ENCODE measurements at regions not wholly inside any gene's neighbourhood (a gene's known extent, or its start where the extent isn't known, plus 50 kb on each side); places are given as distances from the start of the nearest gene placed in this dataset.

DNA sequence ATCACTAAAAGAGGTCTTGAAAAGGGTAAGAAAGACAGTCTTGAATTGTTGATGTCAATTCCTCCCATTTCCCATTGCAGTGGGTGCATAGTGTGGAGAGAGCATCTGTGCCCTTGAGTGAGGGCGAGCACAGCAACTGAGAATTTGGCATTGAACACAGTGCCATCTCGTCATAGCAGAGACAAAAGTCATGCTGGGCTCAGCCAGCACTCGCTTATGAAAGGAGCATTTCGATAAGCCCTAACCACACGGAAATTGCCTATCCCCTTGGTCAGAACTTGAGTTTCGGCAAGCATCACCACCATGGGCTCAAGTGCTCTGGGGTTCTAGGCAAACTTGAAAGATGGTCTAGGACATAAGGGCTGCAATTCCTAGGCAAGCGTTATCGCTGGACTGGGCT lies 712.8 kb upstream of the CDH10 start:
- no peaks in the 10 kb centered on the region for H3K36me3 ChIP-seq (ENCODE audit: control insufficient read depth, insufficient read depth, low read length)

DNA sequence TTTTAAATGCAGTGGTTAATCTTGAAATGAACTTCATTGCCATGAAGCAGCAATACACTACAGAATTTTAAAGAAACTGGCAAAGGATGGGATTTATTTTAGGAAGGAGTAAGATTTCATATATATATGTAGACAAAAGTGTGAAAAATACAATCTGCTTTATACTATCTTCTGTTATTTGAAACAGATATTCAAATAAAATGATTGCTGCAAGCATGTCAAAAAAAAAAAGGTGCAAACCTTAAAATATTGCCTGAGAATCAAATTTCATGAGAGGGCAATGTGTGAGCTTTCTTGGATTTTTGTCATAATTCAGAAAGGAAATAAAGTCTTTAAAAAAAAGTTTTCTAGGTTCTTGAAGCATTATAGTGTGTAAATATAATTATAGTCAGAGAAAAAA lies 705.0 kb upstream of the CDH10 start:
- H3K4me1 Mint-ChIP-seq (ENCODE audit: low read depth, unreplicated experiment), result no peaks in the 10 kb centered on the region
- H3K27me3 ChIP-seq (replicated peaks; ENCODE audit: control insufficient read depth, insufficient read depth, low read length), result no peaks in the 10 kb centered on the region
- H3K4me3 Mint-ChIP-seq (ENCODE audit: unreplicated experiment), result no peak overlapping the region
- POLR2A ChIA-PET, result no interaction called here
- H3K4me3 ChIP-seq (ENCODE audit: low read depth, low read length), result no peak overlapping the region
- H3K27ac Mint-ChIP-seq (ENCODE audit: unreplicated experiment), result no peak overlapping the region
- CTCF ChIA-PET, result no interaction called here
- intact Hi-C loops (cut with micrococcal nuclease; ENCODE audit: unreplicated experiment), result no loop called here
- no peaks in the 10 kb centered on the region for H3K36me3 Mint-ChIP-seq (ENCODE audit: insufficient read depth, unreplicated experiment)
- no peaks in the 10 kb centered on the region for H3K27me3 Mint-ChIP-seq (ENCODE audit: insufficient read depth, unreplicated experiment)
- H3K36me3 ChIP-seq (ENCODE audit: control insufficient read depth, insufficient read depth, low read length), result no peaks in the 10 kb centered on the region
- BruUV-seq (replicated peaks), result no TSS peak
- peaks cover 5% of the 10 kb centered on the region for H3K9me3 Mint-ChIP-seq (ENCODE audit: unreplicated experiment)
- TF ChIP-seq, protein P1, sequence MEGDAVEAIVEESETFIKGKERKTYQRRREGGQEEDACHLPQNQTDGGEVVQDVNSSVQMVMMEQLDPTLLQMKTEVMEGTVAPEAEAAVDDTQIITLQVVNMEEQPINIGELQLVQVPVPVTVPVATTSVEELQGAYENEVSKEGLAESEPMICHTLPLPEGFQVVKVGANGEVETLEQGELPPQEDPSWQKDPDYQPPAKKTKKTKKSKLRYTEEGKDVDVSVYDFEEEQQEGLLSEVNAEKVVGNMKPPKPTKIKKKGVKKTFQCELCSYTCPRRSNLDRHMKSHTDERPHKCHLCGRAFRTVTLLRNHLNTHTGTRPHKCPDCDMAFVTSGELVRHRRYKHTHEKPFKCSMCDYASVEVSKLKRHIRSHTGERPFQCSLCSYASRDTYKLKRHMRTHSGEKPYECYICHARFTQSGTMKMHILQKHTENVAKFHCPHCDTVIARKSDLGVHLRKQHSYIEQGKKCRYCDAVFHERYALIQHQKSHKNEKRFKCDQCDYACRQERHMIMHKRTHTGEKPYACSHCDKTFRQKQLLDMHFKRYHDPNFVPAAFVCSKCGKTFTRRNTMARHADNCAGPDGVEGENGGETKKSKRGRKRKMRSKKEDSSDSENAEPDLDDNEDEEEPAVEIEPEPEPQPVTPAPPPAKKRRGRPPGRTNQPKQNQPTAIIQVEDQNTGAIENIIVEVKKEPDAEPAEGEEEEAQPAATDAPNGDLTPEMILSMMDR (IDR thresholded peaks at IDR 0.05; ENCODE audit: insufficient read depth in 1 of 2, low read depth in 1 of 2, low read length in 1 of 2, severe bottlenecking in 1 of 2, unreplicated experiment in 1 of 2), result no peak
- no peaks in the 10 kb centered on the region for H3K4me1 ChIP-seq
- no peak for DNase-seq
- H3K9me3 ChIP-seq, result no peaks in the 10 kb centered on the region; the same call in 1 of the 2 replicates

More for the DNA sequence above, 712.8 kb upstream of the CDH10 start:
- no peaks in the 10 kb centered on the region for H3K4me1 Mint-ChIP-seq (ENCODE audit: low read depth, unreplicated experiment)
- peaks cover 19% of the 10 kb centered on the region for H3K9me3 Mint-ChIP-seq (ENCODE audit: unreplicated experiment)
- no peaks in the 10 kb centered on the region; the same call in 1 of the 2 replicates for H3K9me3 ChIP-seq
- H3K4me1 ChIP-seq, result no peaks in the 10 kb centered on the region
- no peak for DNase-seq
- ChIA-PET CTCF (no interaction called here), POLR2A (no interaction called here)
- intact Hi-C loops (cut with micrococcal nuclease; ENCODE audit: unreplicated experiment), result no loop called here
- H3K27me3 Mint-ChIP-seq (ENCODE audit: insufficient read depth, unreplicated experiment), result no peaks in the 10 kb centered on the region
- H3K27me3 ChIP-seq (replicated peaks; ENCODE audit: control insufficient read depth, insufficient read depth, low read length), result no peaks in the 10 kb centered on the region
- no TSS peak for BruUV-seq (replicated peaks)
- H3K4me3 Mint-ChIP-seq (ENCODE audit: unreplicated experiment), result no peak overlapping the region
- TF ChIP-seq, protein P1 (IDR thresholded peaks at IDR 0.05; ENCODE audit: insufficient read depth in 1 of 2, low read depth in 1 of 2, low read length in 1 of 2, severe bottlenecking in 1 of 2, unreplicated experiment in 1 of 2), result no peak
- no peak overlapping the region for H3K27ac Mint-ChIP-seq (ENCODE audit: unreplicated experiment)
- no peak overlapping the region for H3K4me3 ChIP-seq (ENCODE audit: low read depth, low read length)
- H3K36me3 Mint-ChIP-seq (ENCODE audit: insufficient read depth, unreplicated experiment), result no peaks in the 10 kb centered on the region

DNA sequence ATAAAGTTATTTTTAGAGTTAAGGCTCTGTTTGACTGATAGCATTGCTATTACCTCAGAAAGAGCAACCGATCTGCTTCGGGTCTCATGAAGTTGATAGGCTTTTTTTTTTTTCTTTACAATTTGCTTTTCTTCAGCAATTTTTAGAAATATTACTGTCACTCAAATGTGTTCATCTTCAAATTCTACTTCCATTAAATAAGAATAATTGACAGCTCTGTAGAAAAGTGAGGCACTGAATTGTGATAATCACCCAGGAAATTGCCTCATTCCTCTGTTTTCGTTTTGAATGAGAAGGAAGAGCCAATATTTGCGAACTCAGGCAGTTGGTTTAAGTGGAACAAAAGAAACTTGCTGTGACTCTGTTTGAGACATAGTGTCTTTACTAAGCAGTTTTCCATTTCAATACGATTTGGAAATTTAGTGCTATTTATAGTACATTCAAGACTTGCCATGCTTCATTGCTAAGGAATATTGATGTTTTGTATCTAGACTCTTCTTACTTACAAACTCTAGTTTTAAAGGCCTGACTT lies 700.5 kb upstream of the CDH10 start:
- BruUV-seq (replicated peaks), result no TSS peak
- no peaks in the 10 kb centered on the region for H3K36me3 Mint-ChIP-seq (ENCODE audit: insufficient read depth, unreplicated experiment)
- CTCF ChIA-PET, result no interaction called here

More for the DNA sequence above, 700.5 kb upstream of the CDH10 start:
- Mint-ChIP-seq H3K4me1 (ENCODE audit: low read depth, unreplicated experiment) (no peaks in the 10 kb centered on the region), H3K4me3 (ENCODE audit: unreplicated experiment) (no peak overlapping the region), H3K9me3 (ENCODE audit: unreplicated experiment) (peaks cover 10% of the 10 kb centered on the region), H3K27ac (ENCODE audit: unreplicated experiment) (no peak overlapping the region), H3K27me3 (ENCODE audit: insufficient read depth, unreplicated experiment) (no peaks in the 10 kb centered on the region)
- Histone ChIP-seq H3K4me1 (no peaks in the 10 kb centered on the region), H3K9me3 (no peaks in the 10 kb centered on the region), H3K27me3 (replicated peaks; ENCODE audit: control insufficient read depth, insufficient read depth, low read length) (no peaks in the 10 kb centered on the region), H3K4me3 (ENCODE audit: low read depth, low read length) (no peak overlapping the region), H3K36me3 (ENCODE audit: control insufficient read depth, insufficient read depth, low read length) (no peaks in the 10 kb centered on the region)
- TF ChIP-seq, protein P1 (IDR thresholded peaks at IDR 0.05; ENCODE audit: insufficient read depth in 1 of 2, low read depth in 1 of 2, low read length in 1 of 2, severe bottlenecking in 1 of 2, unreplicated experiment in 1 of 2), result no peak
- no peak for DNase-seq
- POLR2A ChIA-PET, result no interaction called here
- intact Hi-C loops (cut with micrococcal nuclease; ENCODE audit: unreplicated experiment), result no loop called here
